ENCODE measurements at regions not wholly inside any gene's neighbourhood (a gene's known extent, or its start where the extent isn't known, plus 50 kb on each side); places are given as distances from the start of the nearest gene placed in this dataset.

DNA sequence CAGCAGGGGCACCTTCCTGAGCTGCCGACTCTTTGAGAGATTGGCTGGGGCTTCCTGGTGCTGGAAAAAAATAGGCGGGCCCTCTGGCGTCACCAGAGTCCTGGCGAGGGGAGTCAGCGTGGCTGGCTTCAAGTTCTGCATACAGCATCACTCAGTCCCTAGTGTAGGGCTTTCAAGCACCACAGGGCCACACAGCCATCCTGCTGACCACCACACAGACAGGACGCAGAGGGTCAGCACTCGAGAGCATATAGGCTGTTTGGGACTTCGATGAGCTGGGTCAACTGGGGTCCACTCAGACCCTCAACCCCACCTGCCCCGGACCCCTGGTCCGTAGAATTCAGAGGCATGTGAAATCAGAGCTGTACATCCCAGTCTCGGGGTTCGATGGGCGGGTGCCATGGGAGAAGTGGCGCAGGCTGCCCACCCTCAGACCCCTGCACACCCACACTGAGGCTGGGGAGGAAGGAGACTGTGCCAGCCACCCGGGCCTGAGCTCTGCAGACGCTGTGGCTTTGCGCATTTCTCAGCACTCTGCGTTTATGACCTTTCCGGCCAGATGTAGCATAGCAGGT, 1131.9 kb downstream of the BRD1 start:
- WGBS, 3 donors = 71 to 84% (median 72%) methylated on average over 19 of the region's 19 CpGs
- no peak overlapping the region for H3K27ac ChIP-seq (ENCODE audit: low read depth, low read length)

DNA sequence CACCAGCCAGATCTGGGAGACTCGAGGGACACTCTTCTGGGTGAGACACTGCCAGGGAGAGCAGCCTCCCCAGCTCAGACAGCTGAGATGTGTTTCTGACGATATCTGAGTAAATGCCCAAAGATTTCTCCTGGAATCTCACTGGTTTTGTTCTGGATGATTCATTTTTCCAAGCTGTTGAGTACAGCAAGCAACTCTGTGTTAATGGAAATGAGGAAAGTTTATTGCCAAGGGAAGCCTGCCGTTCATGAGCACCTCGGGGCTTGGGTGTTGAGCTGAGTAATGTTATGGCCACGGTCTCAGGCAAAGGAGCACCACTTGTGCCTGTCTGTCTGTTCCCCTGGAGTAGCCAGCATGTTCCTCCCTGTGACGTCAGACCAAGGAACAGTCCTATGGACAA, 1132.4 kb downstream of the BRD1 start:
- no peak overlapping the region for H3K27ac ChIP-seq (ENCODE audit: low read depth, low read length)
- 42 to 60% (median 50%) methylated on average over 6 of the region's 6 CpGs for WGBS, 3 donors

DNA sequence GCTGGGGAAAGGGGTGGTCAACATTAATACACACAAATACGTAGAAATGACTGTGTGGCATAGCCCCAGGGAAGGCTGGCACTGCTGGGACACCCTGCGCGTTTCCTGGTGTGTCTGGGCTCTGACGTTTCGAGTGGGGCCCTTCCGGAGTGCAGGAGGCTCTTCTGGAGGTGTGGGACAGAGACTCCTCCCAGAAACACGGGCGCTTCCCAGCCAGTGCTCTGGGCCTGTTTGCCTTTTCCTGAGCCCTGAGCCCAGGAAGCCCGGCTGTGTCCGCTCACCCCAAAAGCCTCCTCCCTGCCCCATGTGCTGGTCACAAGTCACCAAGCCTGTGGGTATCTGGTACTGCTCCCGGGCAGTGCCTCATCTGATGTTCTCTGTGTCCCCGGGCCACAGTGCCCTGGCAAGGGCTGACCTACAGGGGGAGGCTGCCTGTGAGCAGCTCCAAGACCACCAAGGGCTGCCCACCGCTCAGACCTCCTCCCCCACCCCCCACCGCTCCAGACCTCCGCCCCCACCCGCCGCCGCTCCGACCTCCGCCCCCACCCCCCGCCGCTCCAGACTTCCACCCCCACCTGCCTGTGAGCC, 1133.3 kb downstream of the BRD1 start:
- H3K27ac ChIP-seq (ENCODE audit: low read depth, low read length) = no peak overlapping the region
- 63 to 79% (median 76%) methylated on average over 14 to 21 of the region's 22 CpGs for WGBS, 3 donors

DNA sequence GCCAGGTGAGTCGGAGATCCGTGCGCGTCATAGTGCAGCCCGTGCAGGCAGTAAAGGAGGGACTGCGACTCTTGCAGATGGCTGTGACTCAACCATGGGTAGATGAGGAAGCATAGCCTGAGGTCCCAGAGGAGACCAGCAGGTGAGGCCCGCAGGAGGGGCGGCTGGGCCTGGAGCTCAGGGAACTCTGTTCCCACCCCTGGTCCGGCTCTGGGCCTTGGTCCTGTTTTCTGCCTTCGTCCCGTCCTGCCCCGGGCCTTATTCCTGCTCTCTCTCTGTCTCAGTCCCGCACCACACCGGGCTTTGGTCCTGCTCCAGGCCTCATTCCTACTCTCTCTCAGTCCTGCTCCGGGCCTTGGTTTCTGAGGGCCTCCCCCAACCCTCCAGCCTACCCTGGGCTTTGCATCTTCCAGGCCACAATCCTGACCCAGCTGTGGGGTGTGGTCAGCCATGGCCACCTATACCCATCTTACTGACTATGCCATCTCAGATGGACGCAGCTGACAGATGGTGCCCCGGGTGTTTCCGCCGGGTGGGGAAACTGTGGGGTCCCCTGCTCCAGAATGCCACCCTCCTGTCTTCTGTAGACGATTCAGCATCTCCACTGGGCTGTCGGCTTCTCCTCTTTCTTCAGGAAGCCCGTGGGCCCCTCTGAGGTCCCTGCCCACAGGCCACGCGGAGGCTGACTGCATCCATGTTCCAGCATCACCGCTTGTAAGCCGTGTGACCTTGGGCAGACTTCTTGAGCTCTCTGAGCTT, 1134.1 kb downstream of the BRD1 start:
- no peak overlapping the region for H3K27ac ChIP-seq (ENCODE audit: low read depth, low read length)
- WGBS, 3 donors = 86 to 93% (median 90%) methylated on average over 26 of the region's 26 CpGs

DNA sequence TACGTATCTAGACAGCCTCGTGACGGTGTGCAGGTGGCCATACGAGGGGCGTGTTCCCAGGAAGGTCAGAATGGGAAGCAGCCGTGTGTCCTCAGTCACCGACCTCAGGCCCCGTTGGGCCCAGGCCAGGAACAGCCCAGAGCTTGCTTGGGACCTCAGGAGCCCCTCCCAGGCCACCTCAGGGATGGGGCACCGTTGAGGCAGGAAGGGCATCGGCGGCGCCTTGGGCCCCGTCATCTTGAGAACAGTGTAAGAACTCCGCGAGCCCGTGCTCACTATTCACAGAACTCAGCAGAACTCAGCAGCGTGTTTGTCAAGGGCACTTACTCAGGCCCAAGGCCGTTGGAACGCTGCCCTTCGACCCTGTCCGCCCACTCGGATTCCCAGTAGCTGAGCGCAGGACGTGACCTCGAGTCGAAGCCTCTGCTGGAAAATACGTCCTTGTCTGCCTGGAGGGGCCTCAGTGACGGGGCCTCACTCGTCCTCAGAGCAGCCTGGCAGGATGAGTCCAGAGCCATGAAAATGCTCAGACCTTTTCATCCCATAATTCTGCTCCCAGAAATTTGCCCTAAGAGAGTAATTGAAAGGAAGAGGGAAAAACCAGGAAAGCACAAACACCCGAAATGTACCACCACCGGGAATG, 1134.8 kb downstream of the BRD1 start:
- 50 to 80% (median 69%) methylated on average over 31 of the region's 31 CpGs for WGBS, 3 donors

DNA sequence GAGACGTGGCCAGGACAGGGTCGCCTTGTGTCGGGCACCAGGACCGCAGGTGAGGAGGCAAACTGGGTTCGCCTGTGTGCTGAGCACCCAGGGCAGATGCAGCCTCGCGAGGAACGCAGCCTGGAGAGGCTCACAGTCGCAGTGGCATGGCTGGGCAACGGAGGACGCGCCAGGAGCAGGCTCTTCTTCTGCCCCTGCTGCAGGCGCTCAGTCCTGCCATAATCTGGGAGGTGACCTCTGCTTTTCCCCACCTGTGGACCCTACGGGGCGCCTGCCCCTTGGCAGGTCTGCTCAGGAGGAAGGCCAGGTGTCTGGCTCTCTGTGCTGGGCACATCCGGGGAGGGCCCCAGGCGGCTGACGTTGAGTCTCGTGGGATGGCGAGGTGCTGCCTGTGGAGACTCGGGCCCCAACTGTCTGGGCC, 1136.2 kb downstream of the BRD1 start:
- no peak overlapping the region for H3K27ac ChIP-seq (ENCODE audit: low read depth, low read length)
- 74 to 91% (median 91%) methylated on average over 21 of the region's 21 CpGs for WGBS, 3 donors

More for the DNA sequence above, 1134.8 kb downstream of the BRD1 start:
- no peak overlapping the region for H3K27ac ChIP-seq (ENCODE audit: low read depth, low read length)

DNA sequence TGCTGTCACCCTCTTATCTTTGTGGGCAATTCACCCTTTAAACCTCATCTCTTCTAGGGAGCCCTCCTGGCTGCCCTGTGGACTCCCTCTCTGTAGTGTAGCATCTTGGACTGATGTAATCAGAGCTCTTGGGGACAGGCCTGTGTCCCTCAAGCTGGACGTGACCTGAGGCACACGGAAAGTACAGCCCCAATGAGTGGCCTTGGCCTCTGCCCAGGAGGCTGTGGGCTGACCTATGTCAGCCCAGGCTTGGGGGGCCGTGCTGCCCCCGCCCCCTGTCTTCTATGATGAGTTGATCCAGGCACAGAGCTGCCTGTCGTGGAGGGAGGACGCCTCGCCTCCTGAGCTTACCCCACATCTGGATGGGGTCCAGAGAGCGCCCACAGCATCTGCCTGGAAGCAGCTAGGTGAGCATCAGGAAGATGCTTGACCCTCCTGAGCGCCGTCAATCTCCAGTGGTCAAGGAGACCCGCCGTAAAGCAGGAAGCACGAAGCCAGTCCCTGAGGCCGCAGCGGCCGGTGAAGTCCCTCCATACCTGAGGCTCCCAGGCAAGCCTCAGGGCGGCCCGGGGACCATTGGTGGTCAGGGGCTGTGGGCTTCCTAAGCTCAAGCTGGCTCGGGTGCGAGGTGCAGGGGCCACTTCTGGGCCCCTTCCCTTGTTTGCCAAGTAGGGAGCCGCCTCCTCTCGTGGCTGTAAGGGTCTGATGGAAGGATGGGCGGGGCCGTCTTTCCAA, 1136.9 kb downstream of the BRD1 start:
- WGBS, 3 donors = 75 to 88% (median 83%) methylated on average over 24 of the region's 24 CpGs

DNA sequence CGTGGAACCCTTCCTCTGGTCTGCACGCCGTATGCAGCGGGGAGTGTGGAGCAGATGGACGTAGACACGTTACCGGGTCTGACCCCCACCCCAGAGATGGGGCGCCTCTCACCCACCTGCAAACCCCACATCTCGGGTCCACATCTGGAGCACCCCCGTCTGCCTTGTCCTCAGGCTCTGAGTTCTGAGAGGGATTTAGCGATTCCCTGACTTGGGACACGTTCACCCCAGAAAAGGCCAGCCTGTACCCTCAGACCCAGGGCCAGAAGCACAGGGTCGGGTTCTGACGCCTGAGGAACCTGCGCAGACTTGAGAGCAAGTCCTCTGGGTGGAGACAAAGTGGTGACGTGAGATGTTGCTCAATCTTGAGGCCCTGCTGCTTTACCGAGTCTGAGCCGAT, 1138.5 kb downstream of the BRD1 start:
- WGBS, 3 donors = 85 to 88% (median 87%) methylated on average over 18 of the region's 18 CpGs
- no peak overlapping the region for H3K27ac ChIP-seq (ENCODE audit: low read depth, low read length)

More for the DNA sequence above, 1136.9 kb downstream of the BRD1 start:
- H3K27ac ChIP-seq (ENCODE audit: low read depth, low read length) = no peak overlapping the region

DNA sequence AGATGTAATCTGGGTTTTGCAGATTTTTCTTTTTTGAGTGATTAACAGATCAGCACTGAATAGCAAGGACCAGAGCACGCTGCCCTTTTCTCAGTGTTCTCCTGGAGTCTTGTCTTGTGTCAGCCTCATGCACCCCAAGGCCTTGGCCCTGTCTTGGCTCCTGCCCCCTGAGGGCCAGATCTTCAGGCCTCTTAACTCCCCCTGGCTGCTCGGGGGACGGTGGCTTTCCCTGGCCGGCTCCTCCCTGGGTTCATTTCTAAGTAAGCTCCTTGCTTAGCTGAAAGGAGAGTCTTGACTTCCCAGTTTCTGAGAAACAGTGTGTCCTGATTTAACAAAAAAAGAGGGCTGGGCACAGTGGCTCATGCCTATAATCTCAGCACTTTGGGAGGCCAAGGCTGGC, 1139.3 kb downstream of the BRD1 start:
- WGBS, 3 donors = 71 to 85% (median 82%) methylated on average over 4 of the region's 4 CpGs

DNA sequence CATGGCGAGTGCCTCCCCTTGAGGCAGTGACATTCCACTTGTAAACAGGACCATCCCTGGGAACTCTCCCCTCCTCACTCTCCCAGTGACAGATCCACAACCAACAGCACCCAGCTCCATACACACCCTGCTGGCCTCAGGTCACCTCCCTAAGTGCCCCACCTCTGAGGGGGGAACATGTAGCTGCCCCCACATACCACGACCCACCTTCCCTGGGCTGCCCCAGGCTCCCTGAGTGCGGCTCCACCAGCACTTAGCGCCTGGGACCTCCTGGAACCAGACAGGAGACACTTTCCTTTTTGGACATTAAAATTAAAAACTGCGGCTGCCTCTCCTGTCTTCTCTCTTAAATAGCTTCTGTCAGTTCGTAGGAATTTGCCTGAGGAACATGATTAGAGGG, 1140.1 kb downstream of the BRD1 start:
- H3K27ac ChIP-seq (ENCODE audit: low read depth, low read length) = no peak overlapping the region
- WGBS, 3 donors = 76 to 86% (median 85%) methylated on average over 6 of the region's 6 CpGs

More for the DNA sequence above, 1139.3 kb downstream of the BRD1 start:
- no peak overlapping the region for H3K27ac ChIP-seq (ENCODE audit: low read depth, low read length)

DNA sequence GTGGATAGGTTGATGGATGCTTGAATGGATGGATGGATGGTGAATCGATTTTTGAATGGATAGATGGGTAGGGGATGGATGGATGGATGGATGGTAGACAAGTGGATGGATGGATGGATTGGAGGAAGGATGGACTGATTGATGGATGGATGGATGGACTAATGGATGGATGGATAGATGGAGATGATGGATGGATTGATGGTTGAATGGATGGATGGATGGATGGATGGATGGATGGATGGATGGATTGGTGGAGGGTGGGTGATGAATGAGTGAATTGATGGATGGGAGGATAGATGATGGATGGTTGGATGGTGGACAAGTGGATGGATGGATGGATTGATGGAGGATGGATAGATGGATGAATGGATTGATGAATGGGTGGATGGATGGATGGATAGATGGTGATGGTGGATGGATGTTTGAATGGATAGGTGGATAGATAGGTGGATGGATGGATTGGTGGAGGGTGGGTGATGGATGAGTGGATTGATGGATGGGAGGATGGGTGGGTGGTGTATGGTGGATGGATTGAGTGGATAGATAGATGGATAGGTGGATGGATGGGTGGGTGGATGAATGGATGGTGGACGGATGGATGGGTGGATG, 1140.9 kb downstream of the BRD1 start:
- 68 to 86% (median 84%) methylated on average over 2 of the region's 2 CpGs for WGBS, 3 donors
- no peak overlapping the region for H3K27ac ChIP-seq (ENCODE audit: low read depth, low read length)

DNA sequence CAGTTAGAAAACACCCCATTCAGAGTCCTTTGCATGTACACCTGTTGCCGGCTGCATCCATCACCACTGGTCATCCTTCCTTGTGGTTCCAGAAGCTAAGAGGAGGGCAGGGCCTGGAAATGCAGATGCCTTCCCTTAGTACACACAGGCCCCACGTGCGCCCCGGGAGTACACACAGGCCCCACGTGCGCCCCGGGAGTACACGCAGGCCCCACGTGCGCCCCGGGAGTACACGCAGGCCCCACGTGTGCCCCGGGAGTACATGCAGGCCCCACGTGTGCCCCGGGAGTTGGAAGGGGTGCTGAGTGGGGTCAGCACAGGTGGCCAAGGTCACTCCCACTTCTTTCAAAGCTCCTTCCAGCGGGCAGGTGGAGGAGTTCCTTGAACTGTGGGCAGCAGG, 1141.9 kb downstream of the BRD1 start:
- WGBS, 3 donors = 95 to 96% (median 96%) methylated on average over 17 of the region's 17 CpGs
- no peak overlapping the region for H3K27ac ChIP-seq (ENCODE audit: low read depth, low read length)

DNA sequence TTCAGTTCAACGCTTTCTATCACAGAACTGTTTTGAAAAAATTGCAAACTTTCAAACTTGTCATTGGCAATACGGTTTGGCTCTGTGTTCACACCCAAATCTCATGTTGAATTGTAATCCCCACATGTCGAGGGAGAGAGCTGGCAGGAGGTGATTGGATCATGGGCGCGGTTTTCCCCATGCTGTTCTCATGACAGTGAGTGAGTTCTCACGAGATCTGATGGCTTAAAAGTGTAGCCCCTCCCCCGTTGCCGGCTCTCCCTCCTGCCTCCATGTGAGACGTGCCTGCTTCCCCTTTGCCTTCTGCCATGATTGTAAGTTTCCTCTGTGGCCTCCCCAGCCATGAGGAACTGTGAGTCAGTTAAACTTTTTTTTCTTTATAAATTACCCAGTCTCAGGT, 1144.0 kb downstream of the BRD1 start:
- 71 to 84% (median 74%) methylated on average over 9 of the region's 9 CpGs for WGBS, 3 donors

DNA sequence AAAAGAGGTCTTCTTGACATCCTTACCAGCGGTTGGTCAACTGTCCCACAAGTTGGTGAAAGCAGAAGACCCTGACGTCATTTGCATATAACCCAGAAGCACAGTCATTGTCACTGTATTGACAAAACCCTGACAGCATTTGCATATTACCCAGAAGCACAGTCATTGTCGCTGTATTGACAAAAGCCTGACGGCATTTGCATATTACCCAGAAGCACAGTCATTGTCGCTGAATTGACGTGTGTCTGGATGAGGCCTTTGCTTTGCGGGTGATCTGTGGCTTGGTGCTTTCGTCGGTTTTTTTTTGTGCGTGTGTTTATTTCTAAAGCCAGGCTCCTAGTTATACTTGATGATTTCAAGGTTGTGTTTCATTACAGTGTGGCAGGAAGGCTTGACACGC, 1145.2 kb downstream of the BRD1 start:
- 81 to 91% (median 84%) methylated on average over 11 of the region's 11 CpGs for WGBS, 3 donors
- H3K27ac ChIP-seq (ENCODE audit: low read depth, low read length) = no peak overlapping the region

More for the DNA sequence above, 1144.0 kb downstream of the BRD1 start:
- no peak overlapping the region for H3K27ac ChIP-seq (ENCODE audit: low read depth, low read length)

DNA sequence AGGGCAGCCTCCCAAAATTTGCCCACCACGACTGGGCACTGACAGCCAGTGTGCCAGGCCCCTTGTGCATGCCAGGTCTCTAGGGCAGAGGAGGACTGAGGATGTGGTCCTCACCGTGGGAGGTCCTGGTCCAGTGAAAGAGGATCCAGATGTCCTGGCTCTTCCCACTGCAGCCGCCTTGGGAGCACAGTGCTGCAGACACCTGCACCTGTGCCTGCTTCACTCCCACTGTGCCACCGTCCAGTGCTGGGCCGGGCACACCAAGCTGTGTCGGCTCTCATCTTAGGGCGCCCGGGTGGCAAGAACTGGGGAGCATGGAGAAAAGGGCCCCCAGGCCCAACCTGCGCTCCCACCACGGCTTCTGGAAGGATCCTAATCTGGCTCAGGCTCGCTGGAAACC, 1147.1 kb downstream of the BRD1 start:
- no peak overlapping the region for H3K27ac ChIP-seq (ENCODE audit: low read depth, low read length)
- WGBS, 3 donors = 65 to 80% (median 75%) methylated on average over 11 of the region's 11 CpGs

DNA sequence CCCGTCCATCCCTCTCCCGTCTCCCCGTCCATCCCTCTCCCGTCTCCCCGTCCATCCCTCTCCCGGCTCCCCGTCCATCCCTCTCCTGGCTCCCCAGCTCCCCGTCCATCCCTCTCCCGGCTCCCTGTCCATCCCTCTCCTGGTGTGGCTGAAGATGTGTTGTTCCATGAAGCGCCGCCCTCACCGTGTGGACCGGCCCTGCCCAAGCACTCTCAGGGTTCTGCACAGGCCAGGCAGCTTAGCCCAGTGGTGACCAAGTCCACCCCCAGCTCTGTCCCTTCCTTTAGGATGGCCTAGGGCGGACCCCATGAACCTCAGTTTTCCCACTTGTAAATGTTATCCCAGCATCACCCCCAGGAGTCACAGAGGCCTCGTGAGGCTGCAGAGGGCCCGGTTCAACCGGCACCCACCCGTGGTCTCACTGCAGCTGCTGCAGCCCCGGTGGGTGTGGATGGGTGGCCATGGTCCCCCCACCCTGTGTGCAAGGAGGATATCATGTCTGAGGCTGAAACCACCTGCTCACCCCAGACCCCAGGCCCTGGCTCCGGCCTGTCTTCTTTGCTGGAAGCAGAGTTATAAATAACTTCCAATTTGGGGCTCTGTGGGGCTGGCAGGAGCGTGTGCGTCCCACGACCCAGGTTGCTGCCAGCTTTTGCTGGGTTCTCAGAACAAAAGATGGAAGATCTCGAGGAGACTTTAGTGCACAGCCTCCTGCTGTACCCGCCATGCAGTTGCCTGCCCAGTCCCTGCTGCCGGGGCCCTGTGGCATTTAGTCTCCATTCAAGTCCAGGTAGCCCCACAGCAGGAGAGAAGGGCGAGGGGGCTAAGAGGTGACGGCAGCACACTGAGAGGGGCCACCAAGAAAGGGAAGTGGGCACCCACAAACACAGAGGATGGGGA, 1147.8 kb downstream of the BRD1 start:
- WGBS, 3 donors = 77 to 85% (median 81%) methylated on average over 28 of the region's 28 CpGs
- no peak overlapping the region for H3K27ac ChIP-seq (ENCODE audit: low read depth, low read length)
